SU-DHL-6 (cell line): ENCODE measurements at regions not wholly inside any gene's neighbourhood (a gene's known extent, or its start where the extent isn't known, plus 50 kb on each side); places are given as distances from the start of the nearest gene placed in this dataset.
"Not testable (repeated sequence)": the region's sequence is repeated elsewhere in the genome, so short reads cannot be mapped to it uniquely, and the experiment has no call there.

Experiments
- H2AFZ ChIP-seq: fragments of 200-600 bp; sonication (generic); 2 replicates; pipeline ENCODE4 v1.6.1; 2014; ENCODE audit warnings: low read depth, mild to moderate bottlenecking, moderate library complexity, mixed read lengths, antibody characterized with exemption, low read length; ENCODE audit not compliant: severe bottlenecking
- H3F3A ChIP-seq: fragments of 200-600 bp; shearing (Covaris generic); 2 replicates; pipeline ENCODE4 v1.6.0; 2016; ENCODE audit warnings: antibody characterized with exemption, mild to moderate bottlenecking; ENCODE audit not compliant: insufficient read depth
- H3K27ac ChIP-seq: fragments of 200-600 bp; sonication (generic); 2 replicates; pipeline ENCODE4 v1.5.1; 2016; ENCODE audit warnings: low read depth, mild to moderate bottlenecking, low read length, moderate library complexity, mixed read lengths
- H3K27me3 ChIP-seq: fragments of 200-600 bp; sonication (generic), shearing (Covaris generic); 2 replicates; pipeline ENCODE4 v1.6.0; 2014; ENCODE audit warnings: mild to moderate bottlenecking, low read length
- H3K36me3 ChIP-seq: fragments of 200-600 bp; sonication (generic); 2 replicates; pipeline ENCODE4 v1.6.1; 2014; ENCODE audit warnings: mild to moderate bottlenecking, low read length, mixed read lengths
- H3K4me2 ChIP-seq: fragments of 300-600, 200-600 bp; shearing (Covaris generic), sonication (generic); 2 replicates; pipeline ENCODE4 v1.6.0; 2014; ENCODE audit warnings: low read length, low read depth, mild to moderate bottlenecking; ENCODE audit not compliant: poor library complexity, severe bottlenecking
- H3K4me3 ChIP-seq: fragments of 200-600 bp; sonication (generic); 2 replicates; pipeline ENCODE4 v1.5.1; 2014; ENCODE audit warnings: antibody characterized with exemption, low read length, mild to moderate bottlenecking, mixed read lengths; ENCODE audit not compliant: insufficient read depth, poor library complexity, severe bottlenecking
- H3K79me2 ChIP-seq: fragments of 200-600 bp; sonication (generic); 2 replicates; pipeline ENCODE4 v1.6.1; 2014; ENCODE audit warnings: mild to moderate bottlenecking, low read length, moderate library complexity; ENCODE audit not compliant: insufficient read depth
- H3K9ac ChIP-seq: fragments of 200-600 bp; sonication (generic); 2 replicates; pipeline ENCODE4 v1.7.0; 2014; ENCODE audit warnings: mild to moderate bottlenecking, low read length
- H3K9me2 ChIP-seq: fragments of 200-600 bp; sonication (generic); replicated peaks from 2 replicates; pipeline ENCODE4 v1.6.1; 2014; ENCODE audit warnings: low read length; ENCODE audit not compliant: insufficient read depth
- H3K9me3 ChIP-seq: fragments of 200-600 bp; sonication (generic); 2 replicates; pipeline ENCODE4 v1.6.1; 2014; ENCODE audit warnings: low read length, mixed read lengths; ENCODE audit not compliant: insufficient read depth
- H4K20me1 ChIP-seq: fragments of 200-600 bp; sonication (generic); 2 replicates; pipeline ENCODE4 v1.6.1; 2014; ENCODE audit warnings: low read depth, mild to moderate bottlenecking, antibody characterized with exemption, low read length, moderate library complexity, mixed read lengths
- CTCF ChIP-seq: fragments of 200-600 bp; sonication (generic); IDR thresholded peaks from one replicate; pipeline ENCODE4 v1.5.1; 2017; ENCODE audit warnings: antibody characterized with exemption, mild to moderate bottlenecking, low read length, moderate library complexity; ENCODE audit not compliant: insufficient read depth, poor library complexity, severe bottlenecking
- EZH2phosphoT487 ChIP-seq: fragments of 200-600 bp; sonication (generic), shearing (Covaris generic); conservative IDR thresholded peaks from 2 replicates; pipeline ENCODE4 v1.6.1; 2018; ENCODE audit warnings: mild to moderate bottlenecking, antibody characterized with exemption, low read length, moderate library complexity, mixed read lengths

DNA sequence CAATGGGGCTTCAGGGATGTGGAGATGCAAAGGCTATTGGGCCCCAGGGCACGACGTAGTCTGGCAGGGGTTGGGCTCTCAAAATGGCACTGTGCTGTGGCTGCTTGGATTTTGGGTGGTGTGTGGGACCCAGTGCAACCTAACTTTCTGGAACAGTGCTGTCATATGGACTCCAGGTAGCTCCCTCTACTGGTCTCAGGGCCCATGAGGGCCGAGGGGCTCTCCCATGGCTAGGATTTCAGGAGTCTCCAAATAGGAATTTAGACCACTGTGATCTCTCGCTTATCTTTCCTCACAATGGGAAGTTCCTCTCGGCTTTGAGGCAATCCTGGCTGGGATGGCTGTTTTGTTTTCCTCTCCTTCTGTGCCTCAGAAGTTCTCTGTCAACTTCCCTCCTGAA is 68.2 kb upstream of the MUCL1 start:
- Histone ChIP-seq H4K20me1 (no peaks in the 10 kb centered on the region), H3K9ac (no peak overlapping the region), H2AFZ (no peak overlapping the region), H3K27me3 (no peaks in the 10 kb centered on the region), H3K79me2 (no peaks in the 10 kb centered on the region), H3K27ac (no peak overlapping the region), H3K9me3 (no peaks in the 10 kb centered on the region; the same call in 1 of the 2 replicates), H3K4me2 (no peak overlapping the region), H3K9me2 (no peaks in the 10 kb centered on the region), H3K4me3 (no peak overlapping the region), H3F3A (no peaks in the 10 kb centered on the region), H3K36me3 (no peaks in the 10 kb centered on the region)
- TF ChIP-seq EZH2phosphoT487 = no peak
- TF ChIP-seq CTCF = no peak

GRCh38 chr12:54784115-54784514 is 70.2 kb upstream of the MUCL1 start:
- no peak overlapping the region for H2AFZ ChIP-seq
- no peaks in the 10 kb centered on the region for H3K36me3 ChIP-seq
- H3K27ac ChIP-seq = no peak overlapping the region
- H3K9ac ChIP-seq = no peak overlapping the region
- no peaks in the 10 kb centered on the region for H3K9me2 ChIP-seq
- no peak overlapping the region for H3K4me3 ChIP-seq
- H3K27me3 ChIP-seq = no peaks in the 10 kb centered on the region
- no peaks in the 10 kb centered on the region for H3K79me2 ChIP-seq
- TF ChIP-seq CTCF = no peak
- TF ChIP-seq EZH2phosphoT487 = no peak
- no peaks in the 10 kb centered on the region for H3F3A ChIP-seq
- H3K9me3 ChIP-seq = no peaks in the 10 kb centered on the region; the same call in 1 of the 2 replicates
- no peaks in the 10 kb centered on the region for H4K20me1 ChIP-seq
- H3K4me2 ChIP-seq = no peak overlapping the region

GRCh38 chr12:54777031-54777430 is 77.3 kb upstream of the MUCL1 start:
- H3K4me2 ChIP-seq, H4K20me1 ChIP-seq, H3K36me3 ChIP-seq, H3K27me3 ChIP-seq, H3K27ac ChIP-seq, H2AFZ ChIP-seq, H3K9ac ChIP-seq, H3K9me2 ChIP-seq, H3K4me3 ChIP-seq, H3K79me2 ChIP-seq, H3K9me3 ChIP-seq, H3F3A ChIP-seq: not testable (repeated sequence)

- H3K9ac ChIP-seq = no peak overlapping the region
- TF ChIP-seq EZH2phosphoT487 (no peak), CTCF (no peak)
- no peaks in the 10 kb centered on the region for H3K79me2 ChIP-seq
- H4K20me1 ChIP-seq = no peaks in the 10 kb centered on the region
- no peaks in the 10 kb centered on the region for H3K27me3 ChIP-seq
- no peak overlapping the region for H3K4me3 ChIP-seq
- H3K9me2 ChIP-seq = no peaks in the 10 kb centered on the region
- no peaks in the 10 kb centered on the region for H3K36me3 ChIP-seq
- H3F3A ChIP-seq = no peaks in the 10 kb centered on the region
- no peak overlapping the region for H3K4me2 ChIP-seq
- H3K9me3 ChIP-seq = no peaks in the 10 kb centered on the region
- no peak overlapping the region for H2AFZ ChIP-seq
- no peak overlapping the region for H3K27ac ChIP-seq
Observed at GRCh38 chr12:54773593-54773992, 80.7 kb upstream of the MUCL1 start.
